ENCODE measurements at regions not wholly inside any gene's neighbourhood (a gene's known extent, or its start where the extent isn't known, plus 50 kb on each side); places are given as distances from the start of the nearest gene placed in this dataset.

DNA sequence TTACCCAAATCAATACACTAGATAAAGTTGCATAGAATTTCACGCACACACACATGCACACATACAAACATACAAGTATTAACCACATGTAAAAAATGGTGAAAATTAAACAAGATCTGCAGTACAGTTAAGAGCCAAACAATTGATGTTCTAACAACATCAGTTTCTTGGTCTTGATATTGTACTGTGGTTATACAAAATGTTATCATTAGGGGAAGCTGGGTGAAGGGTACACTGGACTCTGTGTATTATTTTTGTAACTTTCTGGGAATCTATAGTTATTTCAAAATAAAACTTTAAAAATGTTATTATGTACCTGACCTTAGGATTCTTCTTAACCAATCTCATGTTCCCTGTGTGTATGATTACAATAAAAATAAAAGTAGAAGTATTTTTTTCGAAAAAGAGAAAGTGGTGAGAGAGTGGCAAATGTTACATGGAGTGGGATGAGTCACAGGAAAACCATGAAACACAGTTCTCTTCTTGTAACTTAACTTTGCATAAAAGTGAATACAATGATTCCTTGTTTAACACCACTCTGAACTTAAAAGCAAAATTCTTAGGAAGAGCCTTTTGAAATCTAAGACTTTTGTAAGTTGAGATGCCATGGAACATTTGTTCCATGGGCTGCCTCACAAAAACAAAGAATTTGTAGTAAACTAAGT, 101.6 kb upstream of the RUNX1 start:
- TF ChIP-seq, protein P1, sequence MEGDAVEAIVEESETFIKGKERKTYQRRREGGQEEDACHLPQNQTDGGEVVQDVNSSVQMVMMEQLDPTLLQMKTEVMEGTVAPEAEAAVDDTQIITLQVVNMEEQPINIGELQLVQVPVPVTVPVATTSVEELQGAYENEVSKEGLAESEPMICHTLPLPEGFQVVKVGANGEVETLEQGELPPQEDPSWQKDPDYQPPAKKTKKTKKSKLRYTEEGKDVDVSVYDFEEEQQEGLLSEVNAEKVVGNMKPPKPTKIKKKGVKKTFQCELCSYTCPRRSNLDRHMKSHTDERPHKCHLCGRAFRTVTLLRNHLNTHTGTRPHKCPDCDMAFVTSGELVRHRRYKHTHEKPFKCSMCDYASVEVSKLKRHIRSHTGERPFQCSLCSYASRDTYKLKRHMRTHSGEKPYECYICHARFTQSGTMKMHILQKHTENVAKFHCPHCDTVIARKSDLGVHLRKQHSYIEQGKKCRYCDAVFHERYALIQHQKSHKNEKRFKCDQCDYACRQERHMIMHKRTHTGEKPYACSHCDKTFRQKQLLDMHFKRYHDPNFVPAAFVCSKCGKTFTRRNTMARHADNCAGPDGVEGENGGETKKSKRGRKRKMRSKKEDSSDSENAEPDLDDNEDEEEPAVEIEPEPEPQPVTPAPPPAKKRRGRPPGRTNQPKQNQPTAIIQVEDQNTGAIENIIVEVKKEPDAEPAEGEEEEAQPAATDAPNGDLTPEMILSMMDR (IDR thresholded peaks at IDR 0.05) = no peak
- TF ChIP-seq POLR2AphosphoS5 (IDR thresholded peaks at IDR 0.05; ENCODE audit: low read depth, low read length) (no peak), SIN3A (IDR thresholded peaks at IDR 0.05; ENCODE audit: borderline replicate concordance, insufficient read depth, low read depth, low read length) (no peak)
